ENCODE measurements at regions not wholly inside any gene's neighbourhood (a gene's known extent, or its start where the extent isn't known, plus 50 kb on each side); places are given as distances from the start of the nearest gene placed in this dataset.

DNA sequence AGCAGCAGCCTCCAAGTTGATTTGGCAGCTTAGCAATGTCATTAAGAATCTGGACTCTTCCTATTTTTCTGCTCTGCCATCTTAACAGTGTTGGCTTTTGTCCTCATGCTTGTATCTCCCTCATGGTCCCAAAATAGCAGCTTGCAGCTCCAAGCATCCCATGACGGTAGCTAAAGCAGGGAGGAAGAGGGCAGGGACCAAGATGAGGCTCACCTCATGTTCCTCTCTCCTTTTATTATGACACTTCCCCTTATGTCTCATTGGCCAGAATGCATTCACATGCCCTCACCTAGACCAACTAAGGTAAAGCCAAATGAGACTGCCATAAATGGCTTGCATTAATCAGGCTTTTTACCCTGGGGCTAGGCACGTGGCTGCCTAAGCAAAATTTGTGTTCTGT is 382.4 kb downstream of the SHQ1 start:
- TF ChIP-seq, protein P1, sequence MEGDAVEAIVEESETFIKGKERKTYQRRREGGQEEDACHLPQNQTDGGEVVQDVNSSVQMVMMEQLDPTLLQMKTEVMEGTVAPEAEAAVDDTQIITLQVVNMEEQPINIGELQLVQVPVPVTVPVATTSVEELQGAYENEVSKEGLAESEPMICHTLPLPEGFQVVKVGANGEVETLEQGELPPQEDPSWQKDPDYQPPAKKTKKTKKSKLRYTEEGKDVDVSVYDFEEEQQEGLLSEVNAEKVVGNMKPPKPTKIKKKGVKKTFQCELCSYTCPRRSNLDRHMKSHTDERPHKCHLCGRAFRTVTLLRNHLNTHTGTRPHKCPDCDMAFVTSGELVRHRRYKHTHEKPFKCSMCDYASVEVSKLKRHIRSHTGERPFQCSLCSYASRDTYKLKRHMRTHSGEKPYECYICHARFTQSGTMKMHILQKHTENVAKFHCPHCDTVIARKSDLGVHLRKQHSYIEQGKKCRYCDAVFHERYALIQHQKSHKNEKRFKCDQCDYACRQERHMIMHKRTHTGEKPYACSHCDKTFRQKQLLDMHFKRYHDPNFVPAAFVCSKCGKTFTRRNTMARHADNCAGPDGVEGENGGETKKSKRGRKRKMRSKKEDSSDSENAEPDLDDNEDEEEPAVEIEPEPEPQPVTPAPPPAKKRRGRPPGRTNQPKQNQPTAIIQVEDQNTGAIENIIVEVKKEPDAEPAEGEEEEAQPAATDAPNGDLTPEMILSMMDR (IDR thresholded peaks at IDR 0.05; ENCODE audit: extremely low read depth in 1 of 2, insufficient read depth in 1 of 2, low read depth in 1 of 2, low read length in 2 of 2), result no peak
- TF ChIP-seq EZH2 (IDR thresholded peaks at IDR 0.05; ENCODE audit: borderline replicate concordance, low read depth, low read length, severe bottlenecking) (no peak), POLR2A (IDR thresholded peaks at IDR 0.05; ENCODE audit: low read depth, low read length) (no peak), MYC (IDR thresholded peaks at IDR 0.05; ENCODE audit: low read depth, low read length) (no peak)
- TF ChIP-seq, protein P2, sequence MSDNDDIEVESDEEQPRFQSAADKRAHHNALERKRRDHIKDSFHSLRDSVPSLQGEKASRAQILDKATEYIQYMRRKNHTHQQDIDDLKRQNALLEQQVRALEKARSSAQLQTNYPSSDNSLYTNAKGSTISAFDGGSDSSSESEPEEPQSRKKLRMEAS (IDR thresholded peaks at IDR 0.05; ENCODE audit: insufficient read depth, insufficient read length), result no peak

Measured in endothelial cell of umbilical vein (primary cell).